Mucosa of rectum (tissue), 2 donors: ENCODE measurements at regions not wholly inside any gene's neighbourhood (a gene's known extent, or its start where the extent isn't known, plus 50 kb on each side); places are given as distances from the start of the nearest gene placed in this dataset.

Experiments
- H3K27ac ChIP-seq, 2 donors: one replicate each; pipeline ENCODE4 v1.7.0; 2013; ENCODE audit warnings: inconsistent platforms in 2 of 2, low read depth in 2 of 2, low read length in 2 of 2
- H3K27me3 ChIP-seq, 2 donors: one replicate each; pipeline ENCODE4 v1.7.0; 2013; ENCODE audit warnings: low read length in 2 of 2; ENCODE audit not compliant: control insufficient read depth in 2 of 2, insufficient read depth in 2 of 2
- H3K36me3 ChIP-seq, 2 donors: one replicate each; pipeline ENCODE4 v1.7.0; 2013; ENCODE audit warnings: low read length in 2 of 2; ENCODE audit not compliant: control insufficient read depth in 2 of 2, insufficient read depth in 2 of 2
- H3K4me1 ChIP-seq, 2 donors: one replicate each; pipeline ENCODE4 v1.7.0; 2013; ENCODE audit warnings: low read length in 2 of 2, mild to moderate bottlenecking in 1 of 2; ENCODE audit not compliant: control insufficient read depth in 2 of 2, insufficient read depth in 2 of 2
- H3K4me3 ChIP-seq, 2 donors: one replicate each; pipeline ENCODE4 v1.7.0; 2013; ENCODE audit warnings: low read length in 2 of 2
- H3K9ac ChIP-seq, 2 donors: one replicate each; pipeline ENCODE4 v1.7.0; 2013; ENCODE audit warnings: low read length in 2 of 2, low read depth in 1 of 2, mild to moderate bottlenecking in 1 of 2
- H3K9me3 ChIP-seq, 2 donors: one replicate each; pipeline ENCODE4 v1.7.0; 2013; ENCODE audit warnings: low read length in 2 of 2; ENCODE audit not compliant: control insufficient read depth in 2 of 2
- donor health status: healthy.
- donor health status: Normal muscosa, but diverticular disease.

- Histone ChIP-seq H3K27ac (no peak overlapping the region), H3K4me3 (no peak overlapping the region), H3K9ac (no peak overlapping the region), H3K9me3 (no peaks in the 10 kb centered on the region), H3K4me1 (no peaks in the 10 kb centered on the region), H3K27me3 (no peaks in the 10 kb centered on the region), H3K36me3 (peaks cover 32 to 44% of the 10 kb centered on the region in 2 donors)
Measured at GRCh38 chr4:122203407-122203806, 51.3 kb downstream of the BLTP1 start.

- Histone ChIP-seq H3K9ac (no peak overlapping the region), H3K4me3 (no peak overlapping the region), H3K27me3 (no peaks in the 10 kb centered on the region), H3K4me1 (no peaks in the 10 kb centered on the region), H3K27ac (no peak overlapping the region), H3K9me3 (no peaks in the 10 kb centered on the region), H3K36me3 (peaks cover 29 to 40% of the 10 kb centered on the region in 2 donors)
Measured at GRCh38 chr4:122205687-122206086, 53.6 kb downstream of the BLTP1 start.

- Histone ChIP-seq H3K27ac (no peak overlapping the region), H3K4me1 (no peaks in the 10 kb centered on the region), H3K4me3 (no peak overlapping the region), H3K9me3 (no peaks in the 10 kb centered on the region), H3K9ac (no peak overlapping the region), H3K27me3 (no peaks in the 10 kb centered on the region), H3K36me3 (peaks cover 23 to 34% of the 10 kb centered on the region in 2 donors)
Measured at GRCh38 chr4:122212880-122213279, 60.7 kb downstream of the BLTP1 start.

GRCh38 chr4:122218762-122219161 is 66.6 kb downstream of the BLTP1 start:
- no peaks in the 10 kb centered on the region for H3K27me3 ChIP-seq
- no peaks in the 10 kb centered on the region for H3K4me1 ChIP-seq
- peaks cover 18 to 25% of the 10 kb centered on the region in 2 donors for H3K36me3 ChIP-seq
- H3K27ac ChIP-seq = no peak overlapping the region
- H3K9me3 ChIP-seq = no peaks in the 10 kb centered on the region
- no peak overlapping the region for H3K9ac ChIP-seq
- H3K4me3 ChIP-seq = no peak overlapping the region

- Histone ChIP-seq H3K36me3 (peaks cover 19 to 26% of the 10 kb centered on the region in 2 donors), H3K4me3 (no peak overlapping the region), H3K27me3 (no peaks in the 10 kb centered on the region), H3K4me1 (no peaks in the 10 kb centered on the region), H3K9me3 (no peaks in the 10 kb centered on the region), H3K9ac (no peak overlapping the region), H3K27ac (no peak overlapping the region)
Measured at GRCh38 chr4:122219356-122219755, 67.2 kb downstream of the BLTP1 start.

- no peaks in the 10 kb centered on the region for H3K9me3 ChIP-seq
- H3K27me3 ChIP-seq = no peaks in the 10 kb centered on the region
- H3K4me3 ChIP-seq = no peak overlapping the region
- peaks cover 19 to 30% of the 10 kb centered on the region in 2 donors for H3K36me3 ChIP-seq
- H3K27ac ChIP-seq = no peak overlapping the region
- no peak overlapping the region for H3K9ac ChIP-seq
- no peaks in the 10 kb centered on the region for H3K4me1 ChIP-seq
Measured at GRCh38 chr4:122221322-122221721, 69.2 kb downstream of the BLTP1 start.

- Histone ChIP-seq H3K36me3 (peaks cover 31 to 37% of the 10 kb centered on the region in 2 donors), H3K27me3 (no peaks in the 10 kb centered on the region), H3K4me1 (no peaks in the 10 kb centered on the region), H3K27ac (no peak overlapping the region), H3K4me3 (no peak overlapping the region), H3K9me3 (no peaks in the 10 kb centered on the region), H3K9ac (no peak overlapping the region)
Measured at GRCh38 chr4:122224348-122224747, 72.2 kb downstream of the BLTP1 start.

- Histone ChIP-seq H3K9ac (no peak overlapping the region), H3K4me3 (no peak overlapping the region), H3K36me3 (peaks cover 25 to 37% of the 10 kb centered on the region in 2 donors), H3K27ac (no peak overlapping the region), H3K4me1 (no peaks in the 10 kb centered on the region), H3K9me3 (no peaks in the 10 kb centered on the region), H3K27me3 (no peaks in the 10 kb centered on the region)
Measured at GRCh38 chr4:122227202-122227601, 75.1 kb downstream of the BLTP1 start.

GRCh38 chr4:122229857-122230256 is 77.7 kb downstream of the BLTP1 start:
- H3K9ac ChIP-seq = no peak overlapping the region
- no peaks in the 10 kb centered on the region for H3K4me1 ChIP-seq
- no peak overlapping the region for H3K27ac ChIP-seq
- H3K4me3 ChIP-seq = no peak overlapping the region
- H3K36me3 ChIP-seq = peaks cover 23 to 30% of the 10 kb centered on the region in 2 donors
- no peaks in the 10 kb centered on the region for H3K27me3 ChIP-seq
- H3K9me3 ChIP-seq = no peaks in the 10 kb centered on the region

- Histone ChIP-seq H3K4me3 (no peak overlapping the region), H3K9ac (no peak overlapping the region), H3K27ac (no peak overlapping the region), H3K27me3 (no peaks in the 10 kb centered on the region), H3K36me3 (peaks cover 15 to 24% of the 10 kb centered on the region in 2 donors), H3K4me1 (no peaks in the 10 kb centered on the region), H3K9me3 (no peaks in the 10 kb centered on the region)
Measured at GRCh38 chr4:122232633-122233032, 80.5 kb downstream of the BLTP1 start.

- H3K4me3 ChIP-seq = no peak overlapping the region
- no peaks in the 10 kb centered on the region for H3K9me3 ChIP-seq
- no peaks in the 10 kb centered on the region for H3K27me3 ChIP-seq
- no peak overlapping the region for H3K27ac ChIP-seq
- no peaks in the 10 kb centered on the region for H3K4me1 ChIP-seq
- no peak overlapping the region for H3K9ac ChIP-seq
- peaks cover 15 to 35% of the 10 kb centered on the region in 2 donors for H3K36me3 ChIP-seq
Measured at GRCh38 chr4:122234686-122235085, 82.6 kb downstream of the BLTP1 start.
